ENCODE measurements at regions not wholly inside any gene's neighbourhood (a gene's known extent, or its start where the extent isn't known, plus 50 kb on each side); places are given as distances from the start of the nearest gene placed in this dataset.

GRCh38 chr3:104896624-104897023 lies 470.1 kb upstream of the ALCAM start:
- TF ChIP-seq CTCF (IDR thresholded peaks at IDR 0.05; ENCODE audit: extremely low read depth, missing control alignments): no peak
- DNase-seq (ENCODE audit: low spot score): no peak

GRCh38 chr3:104901396-104901795 lies 465.3 kb upstream of the ALCAM start:
- no peak for DNase-seq (ENCODE audit: low spot score)
- TF ChIP-seq CTCF (IDR thresholded peaks at IDR 0.05; ENCODE audit: extremely low read depth, missing control alignments): no peak

GRCh38 chr3:104903064-104903463 lies 463.6 kb upstream of the ALCAM start:
- no peak for TF ChIP-seq CTCF (IDR thresholded peaks at IDR 0.05; ENCODE audit: extremely low read depth, missing control alignments)
- no peak for DNase-seq (ENCODE audit: low spot score)

- no peak for TF ChIP-seq CTCF (IDR thresholded peaks at IDR 0.05; ENCODE audit: extremely low read depth, missing control alignments)
- DNase-seq (ENCODE audit: low spot score): no peak
These were observed 460.6 kb upstream of the ALCAM start for GRCh38 chr3:104906001-104906639.

- TF ChIP-seq CTCF (IDR thresholded peaks at IDR 0.05; ENCODE audit: extremely low read depth, missing control alignments): no peak
These were observed 459.2 kb upstream of the ALCAM start for GRCh38 chr3:104907507-104907906.

GRCh38 chr3:104908761-104909160 lies 457.9 kb upstream of the ALCAM start:
- no peak for TF ChIP-seq CTCF (IDR thresholded peaks at IDR 0.05; ENCODE audit: extremely low read depth, missing control alignments)
- no peak for DNase-seq (ENCODE audit: low spot score)

More at GRCh38 chr3:104907507-104907906, 459.2 kb upstream of the ALCAM start:
- no peak for DNase-seq (ENCODE audit: low spot score)

GRCh38 chr3:104909198-104909597 lies 457.5 kb upstream of the ALCAM start:
- TF ChIP-seq CTCF (IDR thresholded peaks at IDR 0.05; ENCODE audit: extremely low read depth, missing control alignments): no peak
- DNase-seq (ENCODE audit: low spot score): no peak

Measured in GM20000 (cell line).